HFFc6 (cell line): ENCODE measurements at regions not wholly inside any gene's neighbourhood (a gene's known extent, or its start where the extent isn't known, plus 50 kb on each side); places are given as distances from the start of the nearest gene placed in this dataset.

ENCODE experiments used
- DNase-seq: peaks from one replicate; pipeline ENCODE4 v3.0.0-alpha.2; 2018
- H3K27ac Mint-ChIP-seq: 2 replicates; pipeline ENCODE4 v1.8.0; 2020; ENCODE audit warnings: mild to moderate bottlenecking, mixed read lengths
- H3K27me3 Mint-ChIP-seq: 2 replicates; pipeline ENCODE4 v1.8.0; 2021; ENCODE audit warnings: mild to moderate bottlenecking, moderate library complexity, mixed read lengths; ENCODE audit not compliant: insufficient read depth
- H3K36me3 Mint-ChIP-seq: 2 replicates; pipeline ENCODE4 v1.8.0; 2021; ENCODE audit warnings: low read depth, mixed read lengths
- H3K4me1 Mint-ChIP-seq: 2 replicates; pipeline ENCODE4 v1.8.0; 2020; ENCODE audit warnings: low read depth, mixed read lengths
- H3K4me3 Mint-ChIP-seq: 2 replicates; pipeline ENCODE4 v1.8.0; 2020; ENCODE audit warnings: mild to moderate bottlenecking, moderate library complexity, mixed read lengths
- H3K9me3 Mint-ChIP-seq: 2 replicates; pipeline ENCODE4 v1.8.0; 2020; ENCODE audit warnings: mild to moderate bottlenecking, mixed read lengths
- TF ChIP-seq, protein P1 (sequence below): fragments of 200-600 bp; sonication (generic); IDR thresholded peaks from 2 replicates; pipeline ENCODE4 v1.5.0; 2021; ENCODE audit warnings: antibody characterized with exemption, mild to moderate bottlenecking

DNA sequence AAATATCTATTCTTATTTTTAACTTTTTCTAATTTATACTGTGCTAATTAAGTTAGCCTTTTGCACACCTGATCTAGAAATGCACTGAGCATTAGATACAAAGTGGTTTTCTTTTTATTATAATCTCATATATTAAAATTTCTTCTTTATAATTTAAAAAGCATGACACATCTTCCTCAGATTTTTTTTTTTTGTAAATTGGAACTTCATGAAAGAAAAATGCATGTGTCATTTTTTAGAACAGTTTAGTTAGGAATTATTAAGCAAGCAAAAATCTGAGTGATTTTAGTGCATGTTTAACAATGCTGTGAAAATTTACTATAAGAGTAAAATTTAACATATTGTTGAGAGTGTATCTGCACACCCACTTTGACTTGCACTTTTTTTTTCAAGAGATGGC lies 367.9 kb downstream of the TFEC start:
- TF ChIP-seq, protein P1, sequence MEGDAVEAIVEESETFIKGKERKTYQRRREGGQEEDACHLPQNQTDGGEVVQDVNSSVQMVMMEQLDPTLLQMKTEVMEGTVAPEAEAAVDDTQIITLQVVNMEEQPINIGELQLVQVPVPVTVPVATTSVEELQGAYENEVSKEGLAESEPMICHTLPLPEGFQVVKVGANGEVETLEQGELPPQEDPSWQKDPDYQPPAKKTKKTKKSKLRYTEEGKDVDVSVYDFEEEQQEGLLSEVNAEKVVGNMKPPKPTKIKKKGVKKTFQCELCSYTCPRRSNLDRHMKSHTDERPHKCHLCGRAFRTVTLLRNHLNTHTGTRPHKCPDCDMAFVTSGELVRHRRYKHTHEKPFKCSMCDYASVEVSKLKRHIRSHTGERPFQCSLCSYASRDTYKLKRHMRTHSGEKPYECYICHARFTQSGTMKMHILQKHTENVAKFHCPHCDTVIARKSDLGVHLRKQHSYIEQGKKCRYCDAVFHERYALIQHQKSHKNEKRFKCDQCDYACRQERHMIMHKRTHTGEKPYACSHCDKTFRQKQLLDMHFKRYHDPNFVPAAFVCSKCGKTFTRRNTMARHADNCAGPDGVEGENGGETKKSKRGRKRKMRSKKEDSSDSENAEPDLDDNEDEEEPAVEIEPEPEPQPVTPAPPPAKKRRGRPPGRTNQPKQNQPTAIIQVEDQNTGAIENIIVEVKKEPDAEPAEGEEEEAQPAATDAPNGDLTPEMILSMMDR = no peak
- no peaks in the 10 kb centered on the region; the same call in 1 of the 2 replicates for H3K27me3 Mint-ChIP-seq
- no peaks in the 10 kb centered on the region for H3K9me3 Mint-ChIP-seq
- DNase-seq = no peak
- H3K4me1 Mint-ChIP-seq = peaks cover 56% of the 10 kb centered on the region
- peak overlapping the region; percentile 66 for H3K27ac Mint-ChIP-seq
- no peak overlapping the region for H3K4me3 Mint-ChIP-seq
- H3K36me3 Mint-ChIP-seq = no peaks in the 10 kb centered on the region

GRCh38 chr7:115662120-115662519 lies 368.4 kb downstream of the TFEC start:
- H3K27me3 Mint-ChIP-seq = no peaks in the 10 kb centered on the region; the same call in 1 of the 2 replicates
- TF ChIP-seq, protein P1 = no peak
- peak; percentile 25 for DNase-seq
- H3K36me3 Mint-ChIP-seq = no peaks in the 10 kb centered on the region
- H3K27ac Mint-ChIP-seq = peak overlapping the region; percentile 54
- no peak overlapping the region for H3K4me3 Mint-ChIP-seq
- no peaks in the 10 kb centered on the region for H3K9me3 Mint-ChIP-seq
- peaks cover 56% of the 10 kb centered on the region for H3K4me1 Mint-ChIP-seq

- Mint-ChIP-seq H3K27me3 (no peaks in the 10 kb centered on the region; the same call in 1 of the 2 replicates), H3K36me3 (no peaks in the 10 kb centered on the region), H3K9me3 (no peaks in the 10 kb centered on the region), H3K4me3 (no peak overlapping the region), H3K4me1 (peaks cover 42% of the 10 kb centered on the region), H3K27ac (no peak overlapping the region)
- TF ChIP-seq, protein P1 = no peak
- DNase-seq = no peak
Measured at GRCh38 chr7:115658223-115658622, 372.3 kb downstream of the TFEC start.

GRCh38 chr7:115654384-115655214 lies 376.0 kb downstream of the TFEC start:
- H3K9me3 Mint-ChIP-seq = no peaks in the 10 kb centered on the region
- TF ChIP-seq, protein P1 = no peak
- peak; percentile 55 for DNase-seq
- peak overlapping the region; percentile 57 for H3K27ac Mint-ChIP-seq
- no peaks in the 10 kb centered on the region; the same call in 1 of the 2 replicates for H3K27me3 Mint-ChIP-seq
- peaks cover 4% of the 10 kb centered on the region; the same call in 1 of the 2 replicates for H3K36me3 Mint-ChIP-seq
- no peak overlapping the region for H3K4me3 Mint-ChIP-seq
- peaks cover 20% of the 10 kb centered on the region for H3K4me1 Mint-ChIP-seq

GRCh38 chr7:115649429-115649828 lies 381.1 kb downstream of the TFEC start:
- Mint-ChIP-seq H3K4me3 (no peak overlapping the region), H3K4me1 (peaks cover 15% of the 10 kb centered on the region), H3K27me3 (no peaks in the 10 kb centered on the region; the same call in 1 of the 2 replicates), H3K36me3 (peaks cover 4% of the 10 kb centered on the region; the same call in 1 of the 2 replicates), H3K27ac (no peak overlapping the region), H3K9me3 (no peaks in the 10 kb centered on the region)
- DNase-seq = no peak
- TF ChIP-seq, protein P1 = no peak
